Neural progenitor cell (in vitro differentiated cells): ENCODE measurements at regions not wholly inside any gene's neighbourhood (a gene's known extent, or its start where the extent isn't known, plus 50 kb on each side); places are given as distances from the start of the nearest gene placed in this dataset.

Source experiments
- DNase-seq: peaks from one replicate; pipeline ENCODE4 v3.0.0-alpha.2; 2016; ENCODE audit warnings: low spot score
- H2AFZ ChIP-seq: fragments of 200-600 bp; sonication (generic); replicated peaks from 2 replicates; pipeline ENCODE4 v1.6.1; 2016; ENCODE audit warnings: antibody characterized with exemption
- H3F3A ChIP-seq: fragments of 200-600 bp; sonication (generic); 2 replicates; pipeline ENCODE4 v1.6.1; 2016; ENCODE audit warnings: antibody characterized with exemption, low read depth
- H3K27ac ChIP-seq: fragments of 200-600 bp; sonication (generic); 2 replicates; pipeline ENCODE4 v1.5.1; 2016; ENCODE audit warnings: mild to moderate bottlenecking
- H3K27me3 ChIP-seq: fragments of 200-600 bp; sonication (generic); 2 replicates; pipeline ENCODE4 v1.6.1; 2016; ENCODE audit warnings: mild to moderate bottlenecking, moderate library complexity
- H3K36me3 ChIP-seq: fragments of 200-600 bp; sonication (generic); 2 replicates; pipeline ENCODE4 v1.5.1; 2016
- H3K4me1 ChIP-seq: fragments of 200-600 bp; sonication (generic); 2 replicates; pipeline ENCODE4 v1.6.1; 2016; ENCODE audit warnings: mixed run types
- H3K4me2 ChIP-seq: fragments of 200-600 bp; sonication (generic); 2 replicates; pipeline ENCODE4 v1.6.1; 2016
- H3K4me3 ChIP-seq: fragments of 200-600 bp; sonication (generic); 2 replicates; pipeline ENCODE4 v1.5.1; 2016
- H3K79me2 ChIP-seq: fragments of 200-600 bp; sonication (generic); 2 replicates; pipeline ENCODE4 v1.6.1; 2016; ENCODE audit warnings: low read depth
- H3K9ac ChIP-seq: fragments of 200-600 bp; sonication (generic); 2 replicates; pipeline ENCODE4 v1.6.1; 2016
- H3K9me3 ChIP-seq: fragments of 200-600 bp; sonication (generic); 2 replicates; pipeline ENCODE4 v1.5.1; 2016; ENCODE audit warnings: low read depth
- H4K20me1 ChIP-seq: fragments of 200-600 bp; sonication (generic); 2 replicates; pipeline ENCODE4 v1.6.1; 2016; ENCODE audit warnings: low read depth
- H3K27ac Mint-ChIP-seq: 3 replicates; pipeline ENCODE4 v1.8.0; 2021; ENCODE audit warnings: mixed read lengths
- H3K27me3 Mint-ChIP-seq: 2 replicates; pipeline ENCODE4 v1.8.0; 2022; ENCODE audit warnings: low read depth, mild to moderate bottlenecking, inconsistent platforms, moderate library complexity, mixed read lengths; ENCODE audit not compliant: insufficient read depth
- H3K36me3 Mint-ChIP-seq: 3 replicates; pipeline ENCODE4 v1.8.0; 2021; ENCODE audit warnings: mixed read lengths
- H3K4me1 Mint-ChIP-seq: 3 replicates; pipeline ENCODE4 v1.8.0; 2021; ENCODE audit warnings: mixed read lengths
- H3K4me3 Mint-ChIP-seq: 3 replicates; pipeline ENCODE4 v1.8.0; 2021; ENCODE audit warnings: mild to moderate bottlenecking, moderate library complexity, mixed read lengths
- H3K9me3 Mint-ChIP-seq: 3 replicates; pipeline ENCODE4 v1.8.0; 2020; ENCODE audit warnings: mixed read lengths
- EZH2 ChIP-seq: fragments of 200-600 bp; sonication (generic); IDR thresholded peaks from 2 replicates; pipeline ENCODE4 v1.6.1; 2017; ENCODE audit warnings: antibody characterized with exemption, mild to moderate bottlenecking, moderate library complexity
- EZH2phosphoT487 ChIP-seq: fragments of 200-600 bp; sonication (generic); IDR thresholded peaks from 2 replicates; pipeline ENCODE4 v1.6.1; 2017; ENCODE audit warnings: antibody characterized with exemption
- TF ChIP-seq, protein P1 (sequence below): fragments of 200-600 bp; sonication (generic); IDR thresholded peaks from 2 replicates; pipeline ENCODE4 v1.5.1; 2017; ENCODE audit warnings: antibody characterized with exemption, mild to moderate bottlenecking

- Histone ChIP-seq H3K79me2 (no peaks in the 10 kb centered on the region), H3K27ac (no peak overlapping the region), H4K20me1 (no peaks in the 10 kb centered on the region), H3K4me3 (no peak overlapping the region), H3K27me3 (no peaks in the 10 kb centered on the region), H3K4me2 (no peak overlapping the region), H3K9ac (no peak overlapping the region), H3F3A (no peaks in the 10 kb centered on the region), H3K36me3 (no peaks in the 10 kb centered on the region), H2AFZ (no peak overlapping the region), H3K9me3 (no peaks in the 10 kb centered on the region), H3K4me1 (no peaks in the 10 kb centered on the region)
- DNase-seq, result no peak
- Mint-ChIP-seq H3K4me3 (no peak overlapping the region), H3K9me3 (peaks cover 6% of the 10 kb centered on the region), H3K27me3 (no peaks in the 10 kb centered on the region), H3K36me3 (no peaks in the 10 kb centered on the region), H3K4me1 (no peaks in the 10 kb centered on the region), H3K27ac (no peak overlapping the region)
- TF ChIP-seq EZH2phosphoT487, result no peak
- no peak for TF ChIP-seq EZH2
- TF ChIP-seq, protein P1, sequence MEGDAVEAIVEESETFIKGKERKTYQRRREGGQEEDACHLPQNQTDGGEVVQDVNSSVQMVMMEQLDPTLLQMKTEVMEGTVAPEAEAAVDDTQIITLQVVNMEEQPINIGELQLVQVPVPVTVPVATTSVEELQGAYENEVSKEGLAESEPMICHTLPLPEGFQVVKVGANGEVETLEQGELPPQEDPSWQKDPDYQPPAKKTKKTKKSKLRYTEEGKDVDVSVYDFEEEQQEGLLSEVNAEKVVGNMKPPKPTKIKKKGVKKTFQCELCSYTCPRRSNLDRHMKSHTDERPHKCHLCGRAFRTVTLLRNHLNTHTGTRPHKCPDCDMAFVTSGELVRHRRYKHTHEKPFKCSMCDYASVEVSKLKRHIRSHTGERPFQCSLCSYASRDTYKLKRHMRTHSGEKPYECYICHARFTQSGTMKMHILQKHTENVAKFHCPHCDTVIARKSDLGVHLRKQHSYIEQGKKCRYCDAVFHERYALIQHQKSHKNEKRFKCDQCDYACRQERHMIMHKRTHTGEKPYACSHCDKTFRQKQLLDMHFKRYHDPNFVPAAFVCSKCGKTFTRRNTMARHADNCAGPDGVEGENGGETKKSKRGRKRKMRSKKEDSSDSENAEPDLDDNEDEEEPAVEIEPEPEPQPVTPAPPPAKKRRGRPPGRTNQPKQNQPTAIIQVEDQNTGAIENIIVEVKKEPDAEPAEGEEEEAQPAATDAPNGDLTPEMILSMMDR, result no peak
Measured at GRCh38 chr12:74922117-74922516, 287.5 kb downstream of the KCNC2 start.

DNA sequence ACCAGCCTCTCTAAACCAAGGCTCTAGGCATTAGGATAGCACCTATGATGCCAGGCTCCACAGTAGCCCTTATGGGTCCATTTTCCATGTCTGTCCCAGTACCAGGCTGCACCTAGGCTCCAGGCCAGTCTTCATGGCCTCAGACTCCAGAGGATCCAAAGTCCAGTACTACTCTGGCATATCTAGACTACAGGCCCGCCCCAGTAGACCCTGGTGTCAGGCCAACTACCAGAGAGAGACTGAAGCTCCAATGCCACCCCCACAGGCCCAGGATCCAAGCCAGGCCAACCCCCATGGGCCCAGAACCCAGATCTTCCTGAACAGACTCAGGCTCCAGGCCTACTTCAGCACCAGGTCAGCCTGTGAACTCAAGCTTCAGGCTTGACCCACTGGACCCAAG is 287.0 kb downstream of the KCNC2 start:
- no peak overlapping the region for H3K27ac ChIP-seq
- H4K20me1 ChIP-seq, result no peaks in the 10 kb centered on the region
- H3K36me3 ChIP-seq, result no peaks in the 10 kb centered on the region
- no peak for TF ChIP-seq EZH2phosphoT487
- TF ChIP-seq, protein P1, result no peak
- TF ChIP-seq EZH2, result no peak
- no peak for DNase-seq
- no peaks in the 10 kb centered on the region for H3K36me3 Mint-ChIP-seq
- no peak overlapping the region for H3K4me2 ChIP-seq
- no peaks in the 10 kb centered on the region for H3K9me3 ChIP-seq
- H3K4me1 ChIP-seq, result no peaks in the 10 kb centered on the region
- H3K27me3 ChIP-seq, result no peaks in the 10 kb centered on the region
- H3K4me1 Mint-ChIP-seq, result no peaks in the 10 kb centered on the region
- no peak overlapping the region for H3K4me3 Mint-ChIP-seq
- no peak overlapping the region for H3K4me3 ChIP-seq
- no peak overlapping the region for H2AFZ ChIP-seq
- H3K9ac ChIP-seq, result no peak overlapping the region
- H3K79me2 ChIP-seq, result no peaks in the 10 kb centered on the region
- H3K27me3 Mint-ChIP-seq, result no peaks in the 10 kb centered on the region
- H3K9me3 Mint-ChIP-seq, result peaks cover 6% of the 10 kb centered on the region
- no peaks in the 10 kb centered on the region for H3F3A ChIP-seq
- no peak overlapping the region for H3K27ac Mint-ChIP-seq

DNA sequence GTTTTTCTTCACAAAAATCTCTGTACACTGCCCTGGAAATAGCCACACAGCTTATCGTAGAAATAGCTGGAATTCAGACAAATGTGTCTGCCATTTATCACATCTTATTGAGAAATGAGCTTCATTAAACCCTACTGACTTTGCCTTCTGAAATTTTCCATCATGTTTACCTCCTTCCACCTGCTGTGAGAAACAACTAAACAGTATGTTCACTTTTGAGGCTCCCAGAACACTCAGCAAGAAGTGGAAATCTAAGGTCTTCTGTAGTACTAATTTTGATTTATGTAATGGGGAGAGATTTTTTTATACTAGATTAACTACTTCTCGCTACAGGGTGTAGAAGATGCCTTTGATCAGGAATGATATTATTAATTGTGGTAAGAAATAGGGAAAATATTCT is 268.0 kb downstream of the KCNC2 start:
- no peak overlapping the region for H3K27ac Mint-ChIP-seq
- no peak overlapping the region for H3K4me3 ChIP-seq
- no peak for DNase-seq

More for the DNA sequence above, 268.0 kb downstream of the KCNC2 start:
- Mint-ChIP-seq H3K36me3 (no peaks in the 10 kb centered on the region), H3K27me3 (no peaks in the 10 kb centered on the region), H3K9me3 (no peaks in the 10 kb centered on the region), H3K4me3 (no peak overlapping the region), H3K4me1 (no peaks in the 10 kb centered on the region)
- Histone ChIP-seq H3K36me3 (no peaks in the 10 kb centered on the region), H3K9me3 (no peaks in the 10 kb centered on the region), H3K79me2 (no peaks in the 10 kb centered on the region), H3K4me2 (no peak overlapping the region), H3K9ac (no peak overlapping the region), H3F3A (no peaks in the 10 kb centered on the region), H2AFZ (no peak overlapping the region), H3K27ac (no peak overlapping the region), H3K27me3 (no peaks in the 10 kb centered on the region), H4K20me1 (no peaks in the 10 kb centered on the region), H3K4me1 (no peaks in the 10 kb centered on the region)
- TF ChIP-seq, protein P1, result no peak
- TF ChIP-seq EZH2phosphoT487, result no peak
- TF ChIP-seq EZH2, result no peak
